ENCODE measurements at regions not wholly inside any gene's neighbourhood (a gene's known extent, or its start where the extent isn't known, plus 50 kb on each side); places are given as distances from the start of the nearest gene placed in this dataset.
"Not testable (repeated sequence)": the region's sequence is repeated elsewhere in the genome, so short reads cannot be mapped to it uniquely, and the experiment has no call there.

GRCh38 chr6:142015463-142015862, 117.3 kb upstream of the GJE1 start:
- not testable (repeated sequence) for TF ChIP-seq ARID2 (IDR thresholded peaks at IDR 0.05); ZNF311 (CRISPR knock-in tag; IDR thresholded peaks at IDR 0.05); ZNF644 (tag; IDR thresholded peaks at IDR 0.05; ENCODE audit: low read depth); CTCF (IDR thresholded peaks at IDR 0.05 in 2 of 3, conservative IDR thresholded peaks at IDR 0.05 in 1 of 3; ENCODE audit: insufficient read depth in 2 of 3, low read depth in 1 of 3, low read length in 3 of 3); SIX5 (IDR thresholded peaks at IDR 0.05; ENCODE audit: borderline replicate concordance in 1 of 2, insufficient read depth in 1 of 2, low read depth in 1 of 2, low read length in 2 of 2); SP2 (IDR thresholded peaks at IDR 0.05; ENCODE audit: extremely low read depth, low read depth, low read length, poor library complexity, severe bottlenecking); IFI16 (CRISPR knock-in tag; IDR thresholded peaks at IDR 0.05); GABPA (tag; conservative IDR thresholded peaks at IDR 0.05; ENCODE audit: low read depth); MTA1 (IDR thresholded peaks at IDR 0.05; ENCODE audit: borderline replicate concordance); EGR1 (conservative IDR thresholded peaks at IDR 0.05); E2F6 (IDR thresholded peaks at IDR 0.05; ENCODE audit: borderline replicate concordance in 1 of 2, extremely low read depth in 1 of 2, insufficient read depth in 1 of 2, insufficient read length in 1 of 2, low read depth in 1 of 2, low read length in 1 of 2, poor library complexity in 1 of 2, severe bottlenecking in 1 of 2); BCOR (IDR thresholded peaks at IDR 0.05); LARP7 (IDR thresholded peaks at IDR 0.05)

All from K562 (cell line).